Amniotic epithelial cell (primary cell): ENCODE measurements at regions not wholly inside any gene's neighbourhood (a gene's known extent, or its start where the extent isn't known, plus 50 kb on each side); places are given as distances from the start of the nearest gene placed in this dataset.

Experiments
- DNase-seq: peaks from one replicate; pipeline ENCODE4 v3.0.0-alpha.2; 2010; ENCODE audit warnings: low read depth

DNA sequence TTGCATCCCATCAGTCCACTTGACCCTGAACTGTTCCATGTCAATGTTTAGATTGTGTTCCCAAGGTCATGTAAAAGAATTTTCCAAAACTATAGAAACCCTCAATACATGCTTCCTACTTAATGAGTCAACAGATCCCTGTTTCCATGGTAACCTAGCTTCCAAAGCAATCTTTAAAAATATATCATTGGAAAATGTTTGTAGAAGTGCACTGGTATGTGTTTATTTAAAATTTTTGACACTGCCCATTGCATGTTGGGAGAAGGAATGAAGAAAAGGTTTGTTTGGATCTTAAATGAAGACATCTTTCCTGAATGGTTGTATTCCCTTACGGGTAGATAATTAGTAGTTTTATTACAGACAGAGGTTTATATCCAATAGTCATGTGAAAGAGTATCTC, 345.3 kb downstream of the GABRG1 start:
- DNase-seq, result no peak

- DNase-seq, result no peak
Observed at GRCh38 chr4:45776146-45776545, 347.7 kb downstream of the GABRG1 start.

GRCh38 chr4:45770958-45771357, 352.9 kb downstream of the GABRG1 start:
- no peak for DNase-seq

GRCh38 chr4:45765521-45765920, 358.3 kb downstream of the GABRG1 start:
- no peak for DNase-seq

GRCh38 chr4:45751877-45752530, 371.9 kb downstream of the GABRG1 start:
- DNase-seq, result no peak

DNA sequence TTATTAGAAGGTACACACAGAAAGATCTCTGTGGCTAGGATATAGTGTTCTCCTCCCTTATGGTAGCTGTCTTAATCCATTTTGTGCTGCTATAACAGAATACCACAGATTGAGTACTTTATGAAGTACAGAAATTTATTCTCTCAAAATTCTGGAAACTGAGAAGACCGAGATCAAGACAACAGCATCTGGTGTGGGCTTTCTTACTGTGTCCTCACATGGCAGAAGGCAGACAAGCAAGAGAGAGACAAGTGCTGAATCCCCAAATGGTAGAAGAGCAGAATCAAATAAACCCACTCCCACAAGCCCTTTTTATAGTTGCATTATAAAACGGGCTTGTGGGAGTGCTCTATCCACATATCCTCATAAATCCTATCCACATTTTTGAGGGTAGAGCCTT, 373.1 kb downstream of the GABRG1 start:
- no peak for DNase-seq

GRCh38 chr4:45745741-45746140, 378.1 kb downstream of the GABRG1 start:
- DNase-seq, result no peak

- no peak for DNase-seq
Observed at GRCh38 chr4:45741897-45742296, 382.0 kb downstream of the GABRG1 start.

DNA sequence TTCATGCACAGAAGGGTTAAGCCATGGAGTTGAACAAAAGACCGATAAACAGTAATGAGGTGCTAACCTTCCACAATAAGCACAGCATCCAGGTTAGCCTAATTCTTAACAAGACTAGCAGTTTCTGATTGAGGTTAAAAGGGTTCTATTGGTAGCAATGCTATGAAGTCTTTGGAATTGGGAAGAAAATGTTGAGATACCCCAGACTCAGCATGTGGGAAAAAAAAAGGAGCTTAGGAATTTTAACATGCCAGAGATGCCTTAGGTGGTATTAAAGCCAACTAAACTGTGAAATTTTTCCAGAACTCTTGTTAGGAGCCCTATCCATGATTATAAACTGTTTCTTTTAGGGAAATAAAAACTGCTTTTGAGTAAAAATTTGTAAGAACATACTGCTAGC, 391.7 kb downstream of the GABRG1 start:
- no peak for DNase-seq

GRCh38 chr4:45716093-45716492, 407.8 kb downstream of the GABRG1 start:
- DNase-seq, result no peak

GRCh38 chr4:45713996-45714395, 409.9 kb downstream of the GABRG1 start:
- no peak for DNase-seq

DNA sequence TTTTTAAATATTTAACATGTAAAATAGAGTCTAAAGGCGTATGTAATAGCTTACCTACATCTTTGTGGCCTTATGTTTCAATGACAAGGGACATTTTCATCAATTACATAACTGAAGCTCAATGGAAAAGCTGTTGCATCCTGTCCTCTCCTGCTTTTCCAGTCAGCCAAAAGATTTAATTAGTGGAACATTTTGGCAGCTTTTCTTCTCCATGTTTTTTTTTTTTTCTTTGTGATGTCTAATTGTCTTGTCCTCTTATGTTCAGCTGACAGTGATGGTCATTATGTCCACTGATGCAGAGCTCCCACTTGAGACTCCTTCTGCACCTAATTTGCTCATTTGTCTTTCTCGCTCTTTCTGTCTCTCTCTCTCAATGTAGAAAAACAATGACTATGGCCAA, 422.2 kb downstream of the GABRG1 start:
- no peak for DNase-seq

DNA sequence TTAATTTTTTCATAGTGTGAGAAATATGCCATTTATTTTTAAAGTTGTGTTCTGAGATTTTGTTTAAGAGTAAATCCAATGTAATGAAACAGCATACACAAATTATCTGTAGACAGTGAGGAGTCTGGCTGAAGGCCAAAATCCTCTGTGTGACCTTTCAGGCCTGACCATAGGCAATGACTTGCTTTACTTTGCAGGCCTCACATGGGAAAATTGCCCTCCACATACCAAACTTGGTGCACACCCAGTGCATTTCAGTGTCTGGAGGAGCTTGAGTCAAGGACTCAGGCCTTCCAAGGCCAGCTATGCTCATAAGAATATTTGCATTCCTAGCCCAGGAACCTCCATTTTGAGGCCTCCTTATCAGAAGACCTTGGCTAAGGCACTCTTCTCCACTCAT, 430.1 kb downstream of the GABRG1 start:
- DNase-seq, result no peak

DNA sequence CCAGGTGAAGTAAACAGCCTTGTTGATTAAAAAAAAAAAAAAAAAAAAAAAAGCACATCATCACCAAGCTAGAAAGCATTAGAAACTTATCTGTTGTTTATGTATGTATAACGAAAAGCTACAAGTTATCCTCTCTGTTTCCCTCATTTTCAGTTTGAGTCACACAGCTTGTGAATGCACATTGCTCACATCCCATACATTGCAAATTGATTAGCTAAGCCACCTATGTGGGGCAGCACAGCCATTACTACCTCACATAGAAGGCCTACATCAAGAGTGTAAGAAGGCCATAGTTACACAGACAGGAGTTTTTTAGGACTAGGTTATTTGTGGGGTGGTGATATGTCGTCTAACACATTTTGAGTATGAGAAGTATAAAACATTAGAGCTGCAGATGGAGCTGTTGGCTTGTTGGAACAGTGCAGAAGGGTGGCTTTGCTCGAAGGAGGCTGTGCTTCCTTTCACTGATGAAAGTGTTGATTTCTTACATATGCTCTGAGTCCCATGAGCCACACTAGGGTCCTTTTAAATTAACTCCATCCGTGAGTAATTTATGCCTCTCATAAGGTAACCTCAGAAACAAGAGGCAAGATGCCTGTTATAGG, 431.6 kb downstream of the GABRG1 start:
- no peak for DNase-seq

GRCh38 chr4:45688341-45688740, 435.5 kb downstream of the GABRG1 start:
- no peak for DNase-seq

- no peak for DNase-seq
Observed at GRCh38 chr4:45679411-45679810, 444.4 kb downstream of the GABRG1 start.

GRCh38 chr4:45668128-45668527, 455.7 kb downstream of the GABRG1 start:
- DNase-seq, result no peak

GRCh38 chr4:45663628-45664081, 460.2 kb downstream of the GABRG1 start:
- DNase-seq, result no peak

DNA sequence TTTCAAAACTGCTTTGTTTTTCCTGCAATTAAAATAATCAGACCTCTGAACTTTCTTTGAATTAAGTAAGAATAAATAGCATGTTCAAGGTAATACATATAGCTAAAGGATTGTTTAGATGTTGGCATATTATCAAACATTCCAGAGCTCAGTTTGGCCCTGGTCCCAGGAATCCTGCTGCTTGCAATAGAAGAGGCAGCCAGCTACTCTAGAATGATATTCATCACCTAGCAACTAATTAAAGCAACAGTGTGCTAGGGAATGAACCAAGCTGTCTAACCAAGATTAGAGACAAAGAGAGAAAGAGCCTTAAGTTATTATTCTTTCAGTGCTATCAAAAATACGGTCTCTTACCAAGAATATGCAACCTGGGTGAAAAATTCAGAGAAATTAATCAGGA, 460.9 kb downstream of the GABRG1 start:
- peak; percentile 0 for DNase-seq

DNA sequence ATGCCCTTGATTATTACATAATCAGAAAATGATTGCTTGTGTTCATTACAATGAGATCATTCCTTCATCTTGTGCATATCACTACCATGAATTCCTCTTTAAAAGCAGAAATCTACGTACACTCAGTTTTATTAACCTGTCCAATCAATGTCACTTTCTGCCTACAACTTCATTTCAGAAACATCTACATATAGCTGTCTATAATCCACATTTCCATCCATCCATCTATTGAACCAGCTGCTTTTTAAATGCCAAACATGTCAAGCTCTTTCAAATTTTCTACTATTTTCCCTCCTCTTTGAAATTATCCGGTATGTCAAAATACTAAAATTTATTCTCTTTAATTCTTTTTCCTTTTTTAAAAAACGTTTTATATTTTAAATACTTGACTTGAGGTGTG, 462.0 kb downstream of the GABRG1 start:
- no peak for DNase-seq

GRCh38 chr4:45650545-45650944, 473.3 kb downstream of the GABRG1 start:
- DNase-seq, result no peak

GRCh38 chr4:45648846-45649245, 475.0 kb downstream of the GABRG1 start:
- no peak for DNase-seq

DNA sequence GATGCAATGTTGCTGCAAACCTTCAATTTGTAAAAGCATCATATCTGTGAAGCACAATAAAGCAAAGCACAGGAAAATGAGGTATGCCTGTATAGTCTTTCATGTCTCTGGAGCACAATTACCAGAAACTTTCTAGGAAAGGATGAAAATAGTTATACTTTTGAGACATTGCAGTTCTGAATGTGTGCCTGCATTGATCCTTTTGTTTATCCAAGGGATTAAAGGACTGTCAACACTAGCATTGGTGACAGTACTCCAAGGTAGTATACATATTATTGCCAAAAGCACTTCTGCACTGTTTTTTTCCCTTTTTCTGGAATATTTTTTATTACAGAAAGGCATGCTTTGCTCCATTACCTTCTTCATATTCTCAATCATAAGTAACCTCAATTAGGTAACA, 476.0 kb downstream of the GABRG1 start:
- DNase-seq, result no peak
